H54 (cell line): ENCODE measurements at regions not wholly inside any gene's neighbourhood (a gene's known extent, or its start where the extent isn't known, plus 50 kb on each side); places are given as distances from the start of the nearest gene placed in this dataset.
"Not testable (repeated sequence)": the region's sequence is repeated elsewhere in the genome, so short reads cannot be mapped to it uniquely, and the experiment has no call there.

Experiments
- DNase-seq: peaks from one replicate; pipeline ENCODE4 v3.0.0; 2011; ENCODE audit warnings: low spot score, mixed read lengths; ENCODE audit not compliant: insufficient read length
- FAIRE-seq: peaks from 3 replicates; lab custom pipeline; 2011; peaks lifted over from hg19 to GRCh38; lab: Jason Lieb, UNC
- POLR2A ChIP-seq: IDR thresholded peaks from 2 replicates; pipeline ENCODE4 v1.6.1; 2011; ENCODE audit warnings: low read depth, mild to moderate bottlenecking, low read length

GRCh38 chr7:156511426-156511825, 129.1 kb upstream of the RNF32 start:
- no peak for TF ChIP-seq POLR2A
- no peak for DNase-seq
- FAIRE-seq, result no peak

GRCh38 chr7:156510966-156511365, 129.6 kb upstream of the RNF32 start:
- no peak for DNase-seq
- no peak for TF ChIP-seq POLR2A
- FAIRE-seq, result no peak

DNA sequence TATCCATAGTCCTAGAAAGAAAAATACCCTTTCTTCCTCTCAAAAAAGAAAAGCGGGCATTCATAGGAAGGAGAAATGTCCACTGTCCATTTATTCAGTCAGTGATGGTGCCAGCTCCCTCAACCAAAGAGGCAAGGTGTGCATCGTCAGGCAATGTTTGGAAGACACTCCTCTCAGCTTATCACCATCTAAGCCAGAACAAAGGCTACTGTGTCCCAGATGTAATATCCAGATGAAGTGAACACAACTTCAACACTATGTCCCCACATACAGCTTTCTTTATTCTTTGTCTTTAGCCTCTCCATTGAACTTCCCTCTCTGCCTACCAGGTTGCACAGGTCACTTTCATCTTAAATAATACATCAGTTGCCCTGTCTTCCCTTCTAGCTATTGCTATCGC, 131.4 kb upstream of the RNF32 start:
- TF ChIP-seq POLR2A, result no peak
- no peak for DNase-seq
- no peak for FAIRE-seq

DNA sequence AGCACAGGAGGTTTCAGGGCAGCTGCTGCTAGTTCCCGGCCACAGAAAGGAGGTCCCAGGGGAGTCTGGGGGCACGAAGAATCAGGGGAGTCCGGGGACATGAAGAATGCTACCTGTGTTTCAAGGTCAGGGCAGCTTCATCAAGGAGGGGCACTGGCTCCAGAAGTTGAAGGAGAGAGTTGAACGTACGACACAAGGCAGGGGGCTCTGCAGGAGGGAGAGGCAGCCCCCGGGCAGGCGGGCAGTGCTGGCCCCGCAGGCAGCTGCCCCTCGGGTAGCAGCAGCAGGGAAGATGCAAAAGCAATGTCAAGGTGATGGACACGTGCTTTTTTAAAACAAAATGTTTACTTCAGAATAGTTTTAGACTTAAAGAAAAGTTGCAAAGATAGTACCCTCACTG, 134.7 kb upstream of the RNF32 start:
- TF ChIP-seq POLR2A, result no peak
- FAIRE-seq, result no peak

GRCh38 chr7:156504687-156505545, 135.7 kb upstream of the RNF32 start:
- no peak for TF ChIP-seq POLR2A
- FAIRE-seq, result no peak

More for the DNA sequence above, 134.7 kb upstream of the RNF32 start:
- no peak for DNase-seq

GRCh38 chr7:156504006-156504405, 136.6 kb upstream of the RNF32 start:
- no peak for FAIRE-seq
- DNase-seq, result no peak
- TF ChIP-seq POLR2A, result no peak

More at GRCh38 chr7:156504687-156505545, 135.7 kb upstream of the RNF32 start:
- no peak for DNase-seq

DNA sequence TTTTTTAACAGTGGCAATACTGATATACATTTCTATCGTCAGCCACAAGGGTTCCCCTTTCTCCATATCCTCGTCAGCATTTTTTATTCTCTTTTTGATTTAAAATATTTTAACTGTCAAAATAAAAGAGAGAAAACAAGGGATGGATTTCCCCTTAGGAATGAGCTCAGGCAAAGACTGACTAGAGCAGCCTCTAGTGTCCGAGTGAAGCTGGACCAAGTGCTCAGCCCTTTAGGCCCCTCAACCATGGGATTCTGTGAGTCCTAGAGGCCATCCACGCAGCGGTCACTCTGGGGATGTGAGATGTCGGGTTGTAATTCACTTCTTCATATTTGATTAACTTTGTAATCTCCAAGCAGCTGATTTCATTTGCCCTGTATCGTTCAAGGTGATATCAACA, 137.4 kb upstream of the RNF32 start:
- DNase-seq (no peak), FAIRE-seq (no peak)
- TF ChIP-seq POLR2A, result no peak

DNA sequence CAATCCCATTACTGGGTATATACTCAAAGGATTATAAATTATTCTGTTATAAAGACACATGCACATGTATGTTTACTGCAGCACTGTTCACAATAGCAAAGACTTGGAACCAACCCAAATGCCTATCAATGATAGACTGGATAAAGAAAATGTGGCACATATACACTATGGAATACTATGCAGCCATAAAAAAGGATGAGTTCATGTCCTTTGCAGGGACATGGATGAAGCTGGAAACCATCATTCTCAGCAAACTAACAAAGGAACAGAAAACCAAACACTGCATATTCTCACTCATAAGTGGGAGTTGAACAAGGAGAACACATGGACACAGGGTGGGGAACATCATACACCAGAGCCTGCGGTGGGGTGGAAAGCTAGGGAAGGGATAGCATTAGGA, 138.8 kb upstream of the RNF32 start:
- not testable (repeated sequence) for DNase-seq, FAIRE-seq

DNA sequence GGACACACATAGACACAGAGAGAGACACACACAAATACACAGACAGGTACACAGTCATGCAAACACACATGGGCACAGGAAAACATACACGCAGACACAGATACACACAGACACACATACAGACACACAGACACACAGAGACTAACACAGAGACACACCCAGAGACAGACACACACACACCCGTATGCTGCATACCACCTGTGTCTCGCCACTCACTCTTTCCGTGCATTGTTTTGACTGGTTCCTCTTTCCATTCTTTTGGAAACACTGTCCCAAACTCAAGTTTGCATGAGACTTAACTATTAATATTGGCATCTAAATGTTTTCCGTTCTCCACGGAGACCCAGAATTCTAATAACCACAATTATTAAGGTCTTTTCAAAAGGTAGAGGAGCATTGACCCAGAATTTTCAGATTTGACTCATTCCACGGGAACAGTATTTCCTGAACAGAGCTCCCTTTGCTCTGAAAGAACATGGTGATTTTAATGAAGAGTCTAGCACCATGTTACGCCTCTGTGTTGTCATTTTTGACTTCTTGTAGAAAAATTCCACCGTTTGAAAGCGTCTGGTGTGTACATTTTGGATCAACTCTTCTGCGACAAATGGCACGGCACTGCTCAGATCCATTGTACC, 141.2 kb upstream of the RNF32 start:
- TF ChIP-seq POLR2A, result no peak
- no peak for FAIRE-seq
- no peak for DNase-seq

DNA sequence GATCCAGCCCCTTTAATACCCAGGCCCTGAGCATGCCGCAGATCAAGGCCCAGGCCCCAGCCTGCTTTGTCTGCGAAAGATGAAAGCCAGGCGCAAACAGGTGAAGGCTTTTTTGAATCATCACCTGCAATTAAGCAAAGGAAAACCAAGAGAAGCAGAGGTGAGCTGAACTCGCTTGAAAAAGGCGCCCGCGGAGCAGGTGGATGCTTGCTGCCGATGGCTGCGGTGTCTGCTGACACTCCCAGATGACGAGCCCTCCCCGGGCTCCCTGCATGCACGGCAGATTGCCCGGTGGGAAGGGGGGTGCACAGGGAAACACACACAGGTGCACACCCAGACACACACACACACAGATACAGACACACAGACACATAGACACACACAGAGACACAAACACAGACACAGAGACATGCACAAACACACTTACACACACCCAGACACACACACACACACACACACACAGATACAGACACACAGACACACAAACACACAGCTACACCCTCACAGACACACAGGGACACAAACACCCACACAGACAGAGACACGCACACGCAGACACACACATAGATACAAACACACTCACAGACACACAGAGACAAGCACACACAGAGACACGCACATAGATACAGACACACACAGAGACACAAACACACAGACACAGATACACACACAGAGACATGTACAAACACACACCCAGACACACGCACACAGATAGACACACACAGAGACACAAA, 142.6 kb upstream of the RNF32 start:
- TF ChIP-seq POLR2A, result no peak
- DNase-seq (no peak), FAIRE-seq (no peak)

GRCh38 chr7:156496865-156497264, 143.7 kb upstream of the RNF32 start:
- TF ChIP-seq POLR2A, result no peak
- DNase-seq (no peak), FAIRE-seq (no peak)

DNA sequence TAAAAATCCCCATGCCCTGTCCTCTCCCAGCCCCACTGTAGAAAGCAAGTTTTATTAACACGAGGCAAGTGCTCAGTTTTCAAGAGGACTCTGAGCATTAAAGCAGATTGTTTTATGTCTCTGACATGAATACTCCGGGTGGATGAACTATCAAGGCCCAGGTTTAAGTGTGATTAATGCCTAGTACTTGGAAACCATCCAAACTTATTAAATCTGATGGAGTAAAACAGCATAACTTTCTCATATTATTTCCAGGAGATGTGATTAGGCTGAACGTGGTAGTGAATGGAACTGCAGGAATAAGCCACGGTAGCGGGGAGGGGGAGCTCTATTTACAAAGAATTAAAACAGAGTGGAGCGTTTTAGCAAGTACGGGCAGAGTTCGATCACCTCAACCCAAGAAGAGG, 144.2 kb upstream of the RNF32 start:
- no peak for DNase-seq
- TF ChIP-seq POLR2A, result no peak
- no peak for FAIRE-seq

DNA sequence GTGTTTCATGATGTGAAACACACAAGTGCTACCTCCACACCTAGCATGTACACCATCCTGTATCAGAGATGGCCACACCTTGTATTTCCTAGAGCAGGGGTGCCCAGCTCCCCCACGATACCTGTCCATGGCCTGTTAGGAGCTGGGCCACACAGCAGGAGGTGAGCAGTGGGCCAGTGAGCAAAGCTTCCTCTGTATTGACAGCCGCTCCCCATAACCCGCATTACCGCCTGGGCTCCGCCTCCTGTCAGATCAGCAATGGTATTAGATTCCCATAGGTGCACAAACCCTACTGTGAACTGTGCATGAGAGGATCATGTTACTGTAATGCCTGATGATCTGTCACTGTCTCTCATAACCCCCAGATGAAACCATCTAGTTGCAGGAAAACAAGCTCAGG, 145.6 kb upstream of the RNF32 start:
- DNase-seq, result no peak
- FAIRE-seq, result no peak
- TF ChIP-seq POLR2A, result no peak

DNA sequence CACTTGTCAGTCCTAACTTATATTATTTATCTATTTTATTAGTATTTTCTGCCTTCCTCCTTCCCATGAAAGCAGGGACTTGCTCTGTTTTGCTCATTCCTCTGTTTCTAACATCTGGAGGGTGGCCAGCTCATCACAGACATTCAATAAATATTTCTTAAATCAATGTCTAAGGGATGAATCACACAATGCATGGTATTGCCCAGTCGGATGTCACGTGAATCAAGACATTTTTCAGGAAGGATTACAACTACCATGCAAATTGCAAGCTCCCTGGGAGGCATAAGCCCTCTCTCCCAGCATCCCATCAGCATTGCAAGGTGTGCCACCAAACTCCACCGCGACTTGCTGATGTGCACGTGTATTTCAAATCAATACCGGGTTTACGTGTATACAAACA, 146.6 kb upstream of the RNF32 start:
- TF ChIP-seq POLR2A, result no peak
- no peak for FAIRE-seq
- no peak for DNase-seq
